PC-3 (cell line): ENCODE measurements at regions not wholly inside any gene's neighbourhood (a gene's known extent, or its start where the extent isn't known, plus 50 kb on each side); places are given as distances from the start of the nearest gene placed in this dataset.

Experiments
- ATAC-seq: fragments of 200-7000 bp; cut with Tn5 transposase; 2 replicates; pipeline ENCODE4 v1.9.1; 2020; ENCODE audit warnings: mild to moderate bottlenecking, moderate library complexity
- BruUV-seq: library from RNA; stranded (reverse); fragments of 400-500 nt; replicated peaks from 2 replicates; lab custom pipeline; 2021; lab: Mats Ljungman, UMichigan
- CTCF ChIA-PET: fragments of 300-600 bp; sonication (Branson Sonifier 250); formaldehyde crosslinking; loops from one replicate; lab custom pipeline; 2022; ENCODE audit warnings: antibody characterized with exemption; lab: Charles Lee
- POLR2A ChIA-PET: fragments of 300-600 bp; sonication (Branson Sonifier 250); formaldehyde crosslinking; loops from one replicate; lab custom pipeline; 2022; ENCODE audit warnings: antibody characterized with exemption; ENCODE audit not compliant: unreplicated experiment; lab: Charles Lee
- DNase-seq: peaks from one replicate; pipeline ENCODE4 v3.0.0-alpha.2; 2015
- H2AFZ ChIP-seq: fragments of 300-600 bp; sonication (generic); 2 replicates; pipeline ENCODE4 v1.6.0; 2016; ENCODE audit warnings: antibody characterized with exemption, low read length
- H3F3A ChIP-seq: fragments of 300-600 bp; sonication (generic); one replicate; pipeline ENCODE4 v1.6.0; 2017; ENCODE audit warnings: antibody characterized with exemption, low read length, control low read depth, mild to moderate bottlenecking; ENCODE audit not compliant: unreplicated experiment
- H3K27ac ChIP-seq: fragments of 300-600 bp; sonication (generic); 2 replicates; pipeline ENCODE4 v1.5.1; 2016; ENCODE audit warnings: mild to moderate bottlenecking, low read length
- H3K27me3 ChIP-seq: fragments of 300-600 bp; sonication (generic); 2 replicates; pipeline ENCODE4 v1.6.1; 2016; ENCODE audit warnings: low read length, mixed read lengths
- H3K36me3 ChIP-seq: fragments of 300-600 bp; sonication (generic); 2 replicates; pipeline ENCODE4 v1.6.1; 2016; ENCODE audit warnings: low read depth, mixed run types, low read length, mixed read lengths
- H3K4me1 ChIP-seq: fragments of 300-600 bp; sonication (generic); 2 replicates; pipeline ENCODE4 v1.5.1; 2016; ENCODE audit warnings: low read length; ENCODE audit not compliant: insufficient read depth
- H3K4me2 ChIP-seq: fragments of 300-600 bp; sonication (generic); 2 replicates; pipeline ENCODE4 v1.6.0; 2016; ENCODE audit warnings: low read length
- H3K4me3 ChIP-seq: fragments of 300-600 bp; sonication (generic); 2 replicates; pipeline ENCODE4 v1.5.1; 2016; ENCODE audit warnings: mild to moderate bottlenecking, low read length, mixed read lengths
- H3K79me2 ChIP-seq: fragments of 300-600 bp; sonication (generic); 2 replicates; pipeline ENCODE4 v1.6.1; 2017; ENCODE audit warnings: low read length, mixed read lengths
- H3K9ac ChIP-seq: fragments of 300-600 bp; sonication (generic); 2 replicates; pipeline ENCODE4 v1.6.0; 2016; ENCODE audit warnings: mild to moderate bottlenecking, low read length
- H3K9me2 ChIP-seq: fragments of 300-600 bp; sonication (generic); replicated peaks from 2 replicates; pipeline ENCODE4 v1.6.1; 2016; ENCODE audit warnings: mixed run types, low read length, mixed read lengths
- H3K9me3 ChIP-seq: fragments of 300-600 bp; sonication (generic); 2 replicates; pipeline ENCODE4 v1.6.1; 2016; ENCODE audit warnings: low read length, mixed read lengths
- H4K20me1 ChIP-seq: fragments of 300-600 bp; sonication (generic); 2 replicates; pipeline ENCODE4 v1.6.1; 2016; ENCODE audit warnings: low read length, mixed read lengths
- CTCF ChIP-seq: fragments of 300-600 bp; sonication (generic); conservative IDR thresholded peaks from 2 replicates; pipeline ENCODE4 v1.5.1; 2017; ENCODE audit warnings: antibody characterized with exemption, low read depth, mild to moderate bottlenecking, low read length
- EZH2 ChIP-seq: fragments of 300-600 bp; sonication (generic); IDR thresholded peaks from one replicate; pipeline ENCODE4 v1.6.1; 2017; ENCODE audit warnings: antibody characterized with exemption, mild to moderate bottlenecking, low read length; ENCODE audit not compliant: unreplicated experiment
- EZH2phosphoT487 ChIP-seq: fragments of 300-600 bp; sonication (generic); IDR thresholded peaks from 2 replicates; pipeline ENCODE4 v1.6.1; 2018; ENCODE audit warnings: mild to moderate bottlenecking, antibody characterized with exemption, low read length, borderline replicate concordance
- intact Hi-C: fragments of 100-400 bp; cut with micrococcal nuclease; formaldehyde crosslinking; loops from 2 replicates; pipeline ENCODE4 v1.9.0; 2023

- intact Hi-C loops = no loop called here
- H3K36me3 ChIP-seq = no peaks in the 10 kb centered on the region
- POLR2A ChIA-PET = no interaction called here
Observed at GRCh38 chr4:124491361-124492145, 221.0 kb downstream of the ANKRD50 start.

GRCh38 chr4:124499261-124499660 lies 213.3 kb downstream of the ANKRD50 start:
- H3K27me3 ChIP-seq = no peaks in the 10 kb centered on the region
- ATAC-seq (no peak), DNase-seq (no peak)
- H3K79me2 ChIP-seq = no peaks in the 10 kb centered on the region
- BruUV-seq = no TSS peak
- H3K4me1 ChIP-seq = no peaks in the 10 kb centered on the region
- no peak for TF ChIP-seq EZH2phosphoT487
- TF ChIP-seq EZH2 = no peak
- no peak for TF ChIP-seq CTCF
- no peak overlapping the region for H3K4me3 ChIP-seq
- no peak overlapping the region for H3K27ac ChIP-seq
- H3F3A ChIP-seq = no peaks in the 10 kb centered on the region
- intact Hi-C loops = no loop called here
- H3K9ac ChIP-seq = no peak overlapping the region
- H3K9me2 ChIP-seq = no peaks in the 10 kb centered on the region
- no peaks in the 10 kb centered on the region for H3K9me3 ChIP-seq
- ChIA-PET CTCF (no interaction called here), POLR2A (no interaction called here)
- no peaks in the 10 kb centered on the region for H4K20me1 ChIP-seq
- no peak overlapping the region for H2AFZ ChIP-seq
- no peak overlapping the region for H3K4me2 ChIP-seq
- H3K36me3 ChIP-seq = no peaks in the 10 kb centered on the region

More at GRCh38 chr4:124491361-124492145, 221.0 kb downstream of the ANKRD50 start:
- BruUV-seq = no TSS peak
- ATAC-seq = no peak
- H4K20me1 ChIP-seq = no peaks in the 10 kb centered on the region
- no peak overlapping the region for H3K27ac ChIP-seq
- H3K9me3 ChIP-seq = no peaks in the 10 kb centered on the region
- TF ChIP-seq EZH2phosphoT487 (no peak), EZH2 (no peak), CTCF (no peak)
- no peaks in the 10 kb centered on the region for H3F3A ChIP-seq
- no peaks in the 10 kb centered on the region for H3K9me2 ChIP-seq
- CTCF ChIA-PET = no interaction called here
- no peaks in the 10 kb centered on the region for H3K79me2 ChIP-seq
- no peak overlapping the region for H3K4me3 ChIP-seq
- no peak overlapping the region for H3K4me2 ChIP-seq
- H3K27me3 ChIP-seq = no peaks in the 10 kb centered on the region
- DNase-seq = no peak
- no peak overlapping the region for H3K9ac ChIP-seq
- no peak overlapping the region for H2AFZ ChIP-seq
- H3K4me1 ChIP-seq = no peaks in the 10 kb centered on the region

- no peak overlapping the region for H3K4me3 ChIP-seq
- no peaks in the 10 kb centered on the region for H3K27me3 ChIP-seq
- DNase-seq (no peak), ATAC-seq (no peak)
- ChIA-PET POLR2A (no interaction called here), CTCF (no interaction called here)
- no peak overlapping the region for H3K27ac ChIP-seq
- no peaks in the 10 kb centered on the region for H3F3A ChIP-seq
- intact Hi-C loops = no loop called here
- no peaks in the 10 kb centered on the region for H4K20me1 ChIP-seq
- no peak overlapping the region for H3K4me2 ChIP-seq
- no peak overlapping the region for H2AFZ ChIP-seq
- BruUV-seq = no TSS peak
- TF ChIP-seq CTCF (no peak), EZH2phosphoT487 (no peak), EZH2 (no peak)
- H3K9ac ChIP-seq = no peak overlapping the region
- H3K4me1 ChIP-seq = no peaks in the 10 kb centered on the region
- H3K9me3 ChIP-seq = no peaks in the 10 kb centered on the region
- H3K9me2 ChIP-seq = no peaks in the 10 kb centered on the region
- no peaks in the 10 kb centered on the region for H3K36me3 ChIP-seq
- no peaks in the 10 kb centered on the region for H3K79me2 ChIP-seq
Observed at GRCh38 chr4:124501576-124501975, 211.0 kb downstream of the ANKRD50 start.
